ENCODE measurements at regions not wholly inside any gene's neighbourhood (a gene's known extent, or its start where the extent isn't known, plus 50 kb on each side); places are given as distances from the start of the nearest gene placed in this dataset.
A peak's percentile ranks its signal among the peaks of the same experiment; 100 is the strongest.
"Not testable (repeated sequence)": the region's sequence is repeated elsewhere in the genome, so short reads cannot be mapped to it uniquely, and the experiment has no call there.

GRCh38 chr6:101120747-101121146 is 239.6 kb upstream of the ASCC3 start:
- no peaks in the 10 kb centered on the region for H3K36me3 ChIP-seq (ENCODE audit: control insufficient read depth, insufficient read depth, low read length)
- H3K27me3 ChIP-seq (ENCODE audit: control insufficient read depth, insufficient read depth, low read length), result no peaks in the 10 kb centered on the region
- no peak overlapping the region for H3K4me3 ChIP-seq (ENCODE audit: low read depth, low read length)
- DNase-seq (ENCODE audit: low read depth), result no peak
- FAIRE-seq, result no peak
- TF ChIP-seq CTCF (IDR thresholded peaks at IDR 0.05; ENCODE audit: insufficient read depth, low read length, severe bottlenecking), result no peak

- Histone ChIP-seq H3K4me3 (ENCODE audit: low read depth, low read length) (no peak overlapping the region), H3K27me3 (ENCODE audit: control insufficient read depth, insufficient read depth, low read length) (no peaks in the 10 kb centered on the region), H3K36me3 (ENCODE audit: control insufficient read depth, insufficient read depth, low read length) (no peaks in the 10 kb centered on the region)
- DNase-seq (ENCODE audit: low read depth), result no peak
- FAIRE-seq, result no peak
- TF ChIP-seq CTCF (IDR thresholded peaks at IDR 0.05; ENCODE audit: insufficient read depth, low read length, severe bottlenecking), result no peak
Measured at GRCh38 chr6:101125380-101125971, 244.3 kb upstream of the ASCC3 start.

- Histone ChIP-seq H3K4me3 (ENCODE audit: low read depth, low read length) (no peak overlapping the region), H3K36me3 (ENCODE audit: control insufficient read depth, insufficient read depth, low read length) (no peaks in the 10 kb centered on the region), H3K27me3 (ENCODE audit: control insufficient read depth, insufficient read depth, low read length) (no peaks in the 10 kb centered on the region)
- no peak for TF ChIP-seq CTCF (IDR thresholded peaks at IDR 0.05; ENCODE audit: insufficient read depth, low read length, severe bottlenecking)
- DNase-seq (ENCODE audit: low read depth) (no peak), FAIRE-seq (no peak)
Measured at GRCh38 chr6:101126501-101126900, 245.4 kb upstream of the ASCC3 start.

GRCh38 chr6:101129851-101130250 is 248.7 kb upstream of the ASCC3 start:
- no peak for FAIRE-seq
- no peak for TF ChIP-seq CTCF (IDR thresholded peaks at IDR 0.05; ENCODE audit: insufficient read depth, low read length, severe bottlenecking)
- no peak for DNase-seq (ENCODE audit: low read depth)
- Histone ChIP-seq H3K27me3 (ENCODE audit: control insufficient read depth, insufficient read depth, low read length) (no peaks in the 10 kb centered on the region), H3K4me3 (ENCODE audit: low read depth, low read length) (no peak overlapping the region), H3K36me3 (ENCODE audit: control insufficient read depth, insufficient read depth, low read length) (no peaks in the 10 kb centered on the region)

GRCh38 chr6:101146389-101146788 is 247.1 kb upstream of the GRIK2 start:
- no peak overlapping the region for H3K4me3 ChIP-seq (ENCODE audit: low read depth, low read length)
- H3K27me3 ChIP-seq (ENCODE audit: control insufficient read depth, insufficient read depth, low read length), result no peaks in the 10 kb centered on the region
- TF ChIP-seq CTCF (IDR thresholded peaks at IDR 0.05; ENCODE audit: insufficient read depth, low read length, severe bottlenecking), result no peak
- FAIRE-seq, result no peak
- peak; percentile 27 for DNase-seq (ENCODE audit: low read depth)
- no peaks in the 10 kb centered on the region for H3K36me3 ChIP-seq (ENCODE audit: control insufficient read depth, insufficient read depth, low read length)

- no peak for DNase-seq (ENCODE audit: low read depth)
- Histone ChIP-seq H3K27me3 (ENCODE audit: control insufficient read depth, insufficient read depth, low read length) (no peaks in the 10 kb centered on the region), H3K36me3 (ENCODE audit: control insufficient read depth, insufficient read depth, low read length) (no peaks in the 10 kb centered on the region), H3K4me3 (ENCODE audit: low read depth, low read length) (no peak overlapping the region)
- TF ChIP-seq CTCF (IDR thresholded peaks at IDR 0.05; ENCODE audit: insufficient read depth, low read length, severe bottlenecking), result no peak
- no peak for FAIRE-seq
Measured at GRCh38 chr6:101150226-101150625, 243.3 kb upstream of the GRIK2 start.

GRCh38 chr6:101157638-101158037 is 235.9 kb upstream of the GRIK2 start:
- not testable (repeated sequence) for FAIRE-seq; H3K27me3 ChIP-seq (ENCODE audit: control insufficient read depth, insufficient read depth, low read length); H3K36me3 ChIP-seq (ENCODE audit: control insufficient read depth, insufficient read depth, low read length); H3K4me3 ChIP-seq (ENCODE audit: low read depth, low read length); DNase-seq (ENCODE audit: low read depth)
